ENCODE measurements at regions not wholly inside any gene's neighbourhood (a gene's known extent, or its start where the extent isn't known, plus 50 kb on each side); places are given as distances from the start of the nearest gene placed in this dataset.

DNA sequence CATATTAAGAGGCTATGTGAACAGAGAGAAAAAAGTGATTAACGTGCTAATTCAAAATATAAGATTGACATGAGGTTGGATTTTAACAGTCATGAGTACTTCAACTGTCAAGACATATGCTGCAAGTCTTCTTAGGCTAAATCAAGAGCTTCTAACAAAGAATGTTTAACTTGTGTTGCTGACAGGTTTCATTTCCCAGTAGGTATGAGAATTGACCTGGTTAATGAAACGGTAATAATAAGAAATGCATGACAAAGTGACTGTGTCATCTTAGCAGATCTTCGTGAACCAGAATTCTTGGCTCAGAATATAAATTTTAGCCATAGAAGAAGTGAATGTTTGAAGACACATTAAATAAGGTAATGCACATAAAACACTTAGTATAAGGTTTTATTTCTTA, 132.6 kb upstream of the PTGFR start:
- H3K4me3 ChIP-seq (ENCODE audit: low read depth, low read length) = no peak overlapping the region
- H3K27ac ChIP-seq (ENCODE audit: extremely low read depth, low read depth, low read length) = no peak overlapping the region
- no peaks in the 10 kb centered on the region for H3K9me3 ChIP-seq (ENCODE audit: control insufficient read depth, insufficient read depth, low read depth, low read length)
- TF ChIP-seq ZNF23 (tag by site-specific recombination; IDR thresholded peaks at IDR 0.05; ENCODE audit: borderline replicate concordance) (no peak), YY1 (tag by site-specific recombination; IDR thresholded peaks at IDR 0.05) (no peak), ZNF768 (tag by site-specific recombination; IDR thresholded peaks at IDR 0.05) (no peak), ZNF513 (tag by site-specific recombination; IDR thresholded peaks at IDR 0.05) (no peak), RBAK (tag by site-specific recombination; IDR thresholded peaks at IDR 0.05) (no peak), ZNF2 (tag by site-specific recombination; IDR thresholded peaks at IDR 0.05) (no peak), ZNF704 (tag by site-specific recombination; IDR thresholded peaks at IDR 0.05) (no peak), BCL11B (tag by site-specific recombination; IDR thresholded peaks at IDR 0.05; ENCODE audit: low read depth) (no peak), ZNF621 (tag by site-specific recombination; IDR thresholded peaks at IDR 0.05) (no peak), ZNF776 (tag by site-specific recombination; IDR thresholded peaks at IDR 0.05; ENCODE audit: borderline replicate concordance) (no peak), ZNF211 (tag by site-specific recombination; IDR thresholded peaks at IDR 0.05; ENCODE audit: low read depth) (no peak), ZNF354C (tag by site-specific recombination; IDR thresholded peaks at IDR 0.05; ENCODE audit: borderline replicate concordance, low read depth) (no peak), ZNF202 (tag by site-specific recombination; IDR thresholded peaks at IDR 0.05; ENCODE audit: borderline replicate concordance) (no peak)
- no peaks in the 10 kb centered on the region for H3K4me1 ChIP-seq (ENCODE audit: control insufficient read depth, insufficient read depth, low read length)
- ChIA-PET POLR2A (no interaction called here), CTCF (interaction anchor here (0.7 kb wide), 1 partner anchor 307 kb away, joined by 5 read pairs; no protein-coding TSS in a partner anchor)
- no peaks in the 10 kb centered on the region for H3K36me3 ChIP-seq (ENCODE audit: control insufficient read depth in 2 of 2, insufficient read depth in 1 of 2, low read length in 2 of 2)

DNA sequence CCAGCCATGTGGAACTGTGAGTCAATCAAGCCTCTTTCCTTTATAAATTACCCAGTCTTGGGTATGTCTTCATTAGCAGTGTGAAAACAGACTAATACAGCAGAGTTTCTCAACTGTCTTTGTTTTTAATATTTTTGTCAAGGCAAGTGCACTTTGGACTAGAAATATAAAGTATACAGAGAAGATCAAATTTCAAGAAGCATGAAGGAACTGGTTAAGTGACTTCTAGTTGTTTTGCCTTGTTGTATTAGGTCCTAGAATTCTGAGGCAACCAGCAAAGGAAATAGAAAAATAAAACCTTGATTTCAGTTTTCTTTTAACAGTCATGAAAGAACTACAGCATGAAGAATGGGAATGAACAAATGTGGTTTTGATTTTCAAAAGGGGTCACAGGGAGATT, 131.1 kb upstream of the PTGFR start:
- CTCF ChIA-PET = no interaction called here
- no peaks in the 10 kb centered on the region for H3K9me3 ChIP-seq (ENCODE audit: control insufficient read depth, insufficient read depth, low read depth, low read length)
- POLR2A ChIA-PET = no interaction called here

GRCh38 chr1:78360584-78360983, 130.2 kb upstream of the PTGFR start:
- no peak overlapping the region for H3K4me3 ChIP-seq (ENCODE audit: low read depth, low read length)
- no peak for TF ChIP-seq RBAK (tag by site-specific recombination; IDR thresholded peaks at IDR 0.05)
- no peak for TF ChIP-seq ZNF311 (tag by site-specific recombination; IDR thresholded peaks at IDR 0.05; ENCODE audit: borderline replicate concordance)
- no peak for TF ChIP-seq ZNF596 (tag by site-specific recombination; IDR thresholded peaks at IDR 0.05)
- TF ChIP-seq ZNF19 (tag by site-specific recombination; IDR thresholded peaks at IDR 0.05; ENCODE audit: low read depth) = no peak
- no peak for TF ChIP-seq ZBTB1 (tag by site-specific recombination; IDR thresholded peaks at IDR 0.05)
- TF ChIP-seq, protein P1, sequence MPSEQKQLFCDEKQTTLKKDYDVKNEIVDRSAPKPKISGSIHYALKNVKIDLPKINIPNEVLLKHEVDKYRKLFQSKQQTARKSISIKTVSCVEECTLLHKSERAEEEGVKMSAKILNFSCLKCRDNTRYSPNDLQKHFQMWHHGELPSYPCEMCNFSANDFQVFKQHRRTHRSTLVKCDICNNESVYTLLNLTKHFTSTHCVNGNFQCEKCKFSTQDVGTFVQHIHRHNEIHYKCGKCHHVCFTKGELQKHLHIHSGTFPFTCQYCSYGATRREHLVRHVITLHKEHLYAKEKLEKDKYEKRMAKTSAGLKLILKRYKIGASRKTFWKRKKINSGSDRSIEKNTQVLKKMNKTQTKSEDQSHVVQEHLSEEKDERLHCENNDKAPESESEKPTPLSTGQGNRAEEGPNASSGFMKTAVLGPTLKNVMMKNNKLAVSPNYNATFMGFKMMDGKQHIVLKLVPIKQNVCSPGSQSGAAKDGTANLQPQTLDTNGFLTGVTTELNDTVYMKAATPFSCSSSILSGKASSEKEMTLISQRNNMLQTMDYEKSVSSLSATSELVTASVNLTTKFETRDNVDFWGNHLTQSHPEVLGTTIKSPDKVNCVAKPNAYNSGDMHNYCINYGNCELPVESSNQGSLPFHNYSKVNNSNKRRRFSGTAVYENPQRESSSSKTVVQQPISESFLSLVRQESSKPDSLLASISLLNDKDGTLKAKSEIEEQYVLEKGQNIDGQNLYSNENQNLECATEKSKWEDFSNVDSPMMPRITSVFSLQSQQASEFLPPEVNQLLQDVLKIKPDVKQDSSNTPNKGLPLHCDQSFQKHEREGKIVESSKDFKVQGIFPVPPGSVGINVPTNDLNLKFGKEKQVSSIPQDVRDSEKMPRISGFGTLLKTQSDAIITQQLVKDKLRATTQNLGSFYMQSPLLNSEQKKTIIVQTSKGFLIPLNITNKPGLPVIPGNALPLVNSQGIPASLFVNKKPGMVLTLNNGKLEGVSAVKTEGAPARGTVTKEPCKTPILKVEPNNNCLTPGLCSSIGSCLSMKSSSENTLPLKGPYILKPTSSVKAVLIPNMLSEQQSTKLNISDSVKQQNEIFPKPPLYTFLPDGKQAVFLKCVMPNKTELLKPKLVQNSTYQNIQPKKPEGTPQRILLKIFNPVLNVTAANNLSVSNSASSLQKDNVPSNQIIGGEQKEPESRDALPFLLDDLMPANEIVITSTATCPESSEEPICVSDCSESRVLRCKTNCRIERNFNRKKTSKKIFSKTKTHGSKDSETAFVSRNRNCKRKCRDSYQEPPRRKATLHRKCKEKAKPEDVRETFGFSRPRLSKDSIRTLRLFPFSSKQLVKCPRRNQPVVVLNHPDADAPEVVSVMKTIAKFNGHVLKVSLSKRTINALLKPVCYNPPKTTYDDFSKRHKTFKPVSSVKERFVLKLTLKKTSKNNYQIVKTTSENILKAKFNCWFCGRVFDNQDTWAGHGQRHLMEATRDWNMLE (tag by site-specific recombination; conservative IDR thresholded peaks at IDR 0.05; ENCODE audit: low read depth) = no peak
- no peak for TF ChIP-seq ZNF777 (tag by site-specific recombination; IDR thresholded peaks at IDR 0.05; ENCODE audit: borderline replicate concordance)
- TF ChIP-seq ZFP3 (tag by site-specific recombination; IDR thresholded peaks at IDR 0.05; ENCODE audit: low read depth) = no peak
- no peak for TF ChIP-seq ZNF138 (tag by site-specific recombination; IDR thresholded peaks at IDR 0.05; ENCODE audit: borderline replicate concordance)
- TF ChIP-seq GLIS2 (tag by site-specific recombination; IDR thresholded peaks at IDR 0.05) = no peak
- ChIA-PET CTCF (no interaction called here), POLR2A (no interaction called here)
- H3K9me3 ChIP-seq (ENCODE audit: control insufficient read depth, insufficient read depth, low read depth, low read length) = no peaks in the 10 kb centered on the region
- no peak overlapping the region for H3K27ac ChIP-seq (ENCODE audit: extremely low read depth, low read depth, low read length)
- no peaks in the 10 kb centered on the region for H3K36me3 ChIP-seq (ENCODE audit: control insufficient read depth in 2 of 2, insufficient read depth in 1 of 2, low read length in 2 of 2)
- H3K4me1 ChIP-seq (ENCODE audit: control insufficient read depth, insufficient read depth, low read length) = no peaks in the 10 kb centered on the region

More for the DNA sequence above, 131.1 kb upstream of the PTGFR start:
- Histone ChIP-seq H3K27ac (ENCODE audit: extremely low read depth, low read depth, low read length) (no peak overlapping the region), H3K4me1 (ENCODE audit: control insufficient read depth, insufficient read depth, low read length) (no peaks in the 10 kb centered on the region), H3K36me3 (ENCODE audit: control insufficient read depth in 2 of 2, insufficient read depth in 1 of 2, low read length in 2 of 2) (no peaks in the 10 kb centered on the region), H3K4me3 (ENCODE audit: low read depth, low read length) (no peak overlapping the region)
- no peak for TF ChIP-seq HOXD13 (CRISPR knock-in tag; IDR thresholded peaks at IDR 0.05; ENCODE audit: borderline replicate concordance)
- no peak for TF ChIP-seq ZNF843 (tag by site-specific recombination; IDR thresholded peaks at IDR 0.05)
- no peak for TF ChIP-seq ZFP3 (tag by site-specific recombination; IDR thresholded peaks at IDR 0.05; ENCODE audit: low read depth)
- no peak for TF ChIP-seq ZNF423 (tag by site-specific recombination; IDR thresholded peaks at IDR 0.05)
- TF ChIP-seq ZIC2 (tag by site-specific recombination; IDR thresholded peaks at IDR 0.05) = no peak
- no peak for TF ChIP-seq ZNF292 (tag by site-specific recombination; IDR thresholded peaks at IDR 0.05; ENCODE audit: borderline replicate concordance, low read depth)
- TF ChIP-seq GLI2 (tag by site-specific recombination; IDR thresholded peaks at IDR 0.05; ENCODE audit: borderline replicate concordance, low read depth) = no peak
- no peak for TF ChIP-seq ZBTB17 (tag by site-specific recombination; IDR thresholded peaks at IDR 0.05)
- TF ChIP-seq ZSCAN16 (tag by site-specific recombination; IDR thresholded peaks at IDR 0.05) = no peak
- TF ChIP-seq GFI1B (tag by site-specific recombination; IDR thresholded peaks at IDR 0.05) = no peak
- no peak for TF ChIP-seq WT1 (tag by site-specific recombination; IDR thresholded peaks at IDR 0.05)
- no peak for TF ChIP-seq HOXC10 (CRISPR knock-in tag; IDR thresholded peaks at IDR 0.05)
- no peak for TF ChIP-seq ZBTB48 (tag by site-specific recombination; IDR thresholded peaks at IDR 0.05)
- no peak for TF ChIP-seq ZNF560 (tag by site-specific recombination; IDR thresholded peaks at IDR 0.05; ENCODE audit: borderline replicate concordance)
- no peak for TF ChIP-seq ZNF221 (tag by site-specific recombination; IDR thresholded peaks at IDR 0.05; ENCODE audit: borderline replicate concordance)

All from HEK293 (cell line).